ENCODE measurements at regions not wholly inside any gene's neighbourhood (a gene's known extent, or its start where the extent isn't known, plus 50 kb on each side); places are given as distances from the start of the nearest gene placed in this dataset.

GRCh38 chr5:107325866-107326265 lies 344.9 kb downstream of the EFNA5 start:
- H3K9me3 ChIP-seq (replicated peaks), result no peaks in the 10 kb centered on the region
- H3K36me3 ChIP-seq, result no peaks in the 10 kb centered on the region
- no peak for DNase-seq
- H3K4me1 ChIP-seq, result no peaks in the 10 kb centered on the region
- no peaks in the 10 kb centered on the region for H3K27me3 ChIP-seq
- no peak overlapping the region for H3K4me3 ChIP-seq
- H3K27ac ChIP-seq, result no peak overlapping the region

DNA sequence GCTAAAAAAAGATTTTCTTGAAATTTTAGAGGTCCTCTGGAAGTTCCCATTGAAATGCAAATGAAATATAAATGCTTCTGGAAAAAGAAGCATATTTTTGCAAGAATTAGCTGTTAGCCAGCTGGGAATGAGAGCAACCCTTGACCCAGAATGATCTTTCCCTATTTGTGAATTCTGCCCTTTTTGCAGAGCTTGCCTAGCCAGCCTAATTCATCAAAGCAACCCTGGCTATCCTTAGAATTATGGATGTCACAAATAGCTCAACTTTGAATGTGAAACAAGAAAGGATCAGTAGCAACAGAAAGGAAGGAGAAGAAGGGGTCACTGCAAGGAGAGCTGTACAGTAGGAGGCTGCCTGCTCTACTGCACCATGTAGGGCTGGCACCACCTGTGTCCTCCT lies 345.9 kb downstream of the EFNA5 start:
- H3K36me3 ChIP-seq, result no peaks in the 10 kb centered on the region
- H3K4me3 ChIP-seq, result no peak overlapping the region
- H3K27ac ChIP-seq, result no peak overlapping the region
- no peak for DNase-seq
- no peaks in the 10 kb centered on the region for H3K9me3 ChIP-seq (replicated peaks)
- no peaks in the 10 kb centered on the region for H3K4me1 ChIP-seq
- no peaks in the 10 kb centered on the region for H3K27me3 ChIP-seq

GRCh38 chr5:107324071-107324470 lies 346.7 kb downstream of the EFNA5 start:
- H3K9me3 ChIP-seq (replicated peaks), result no peaks in the 10 kb centered on the region
- no peaks in the 10 kb centered on the region for H3K36me3 ChIP-seq
- H3K27ac ChIP-seq, result no peak overlapping the region
- H3K27me3 ChIP-seq, result no peaks in the 10 kb centered on the region
- no peak for DNase-seq
- no peak overlapping the region for H3K4me3 ChIP-seq
- H3K4me1 ChIP-seq, result no peaks in the 10 kb centered on the region

DNA sequence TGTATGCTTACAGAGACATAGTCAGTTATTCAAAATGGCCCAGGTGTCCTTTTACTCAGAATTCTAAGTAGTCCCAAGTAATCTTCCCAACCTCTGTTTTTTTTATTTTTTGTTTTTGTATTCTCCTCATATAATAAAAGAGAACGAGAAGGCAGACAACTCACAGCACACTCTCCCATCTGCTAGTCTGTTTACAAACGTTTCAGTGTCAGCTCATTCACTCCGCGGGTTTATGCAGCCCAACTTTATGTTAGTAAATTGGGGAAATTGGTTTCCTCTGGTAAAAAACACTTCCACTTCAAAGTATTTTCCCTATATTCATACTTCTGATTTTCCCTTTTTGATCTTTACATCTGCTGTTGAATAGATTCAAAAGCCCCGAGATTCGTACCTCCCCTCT lies 347.2 kb downstream of the EFNA5 start:
- DNase-seq, result no peak
- Histone ChIP-seq H3K9me3 (replicated peaks) (no peaks in the 10 kb centered on the region), H3K36me3 (no peaks in the 10 kb centered on the region), H3K4me3 (no peak overlapping the region), H3K27ac (no peak overlapping the region), H3K4me1 (no peaks in the 10 kb centered on the region), H3K27me3 (no peaks in the 10 kb centered on the region)

DNA sequence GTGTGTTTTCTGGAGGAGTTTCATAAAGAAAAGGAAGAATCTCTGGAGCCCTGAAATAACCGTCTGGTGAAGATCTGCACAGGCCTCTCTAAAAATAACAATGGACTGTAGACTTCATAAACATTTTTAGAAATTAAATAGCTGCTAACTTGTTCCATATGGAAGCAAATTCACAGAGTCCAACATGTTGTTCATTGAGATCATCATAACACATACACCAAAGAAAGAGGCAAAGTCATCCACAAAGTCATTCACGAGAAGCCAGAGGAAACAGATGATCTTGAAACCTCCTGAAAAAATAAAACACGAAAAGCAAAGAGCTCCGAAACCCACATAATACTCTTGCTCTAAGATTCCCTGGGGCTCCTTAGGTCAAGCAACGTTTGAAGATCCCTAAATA lies 347.8 kb downstream of the EFNA5 start:
- H3K4me1 ChIP-seq, result no peaks in the 10 kb centered on the region
- no peaks in the 10 kb centered on the region for H3K9me3 ChIP-seq (replicated peaks)
- H3K4me3 ChIP-seq, result no peak overlapping the region
- H3K36me3 ChIP-seq, result no peaks in the 10 kb centered on the region
- H3K27me3 ChIP-seq, result no peaks in the 10 kb centered on the region
- H3K27ac ChIP-seq, result no peak overlapping the region
- DNase-seq, result no peak

- no peaks in the 10 kb centered on the region for H3K9me3 ChIP-seq (replicated peaks)
- no peak overlapping the region for H3K27ac ChIP-seq
- H3K4me1 ChIP-seq, result no peaks in the 10 kb centered on the region
- H3K36me3 ChIP-seq, result no peaks in the 10 kb centered on the region
- DNase-seq, result no peak
- H3K27me3 ChIP-seq, result no peaks in the 10 kb centered on the region
- H3K4me3 ChIP-seq, result no peak overlapping the region
These were observed 348.8 kb downstream of the EFNA5 start for GRCh38 chr5:107321906-107322305.

DNA sequence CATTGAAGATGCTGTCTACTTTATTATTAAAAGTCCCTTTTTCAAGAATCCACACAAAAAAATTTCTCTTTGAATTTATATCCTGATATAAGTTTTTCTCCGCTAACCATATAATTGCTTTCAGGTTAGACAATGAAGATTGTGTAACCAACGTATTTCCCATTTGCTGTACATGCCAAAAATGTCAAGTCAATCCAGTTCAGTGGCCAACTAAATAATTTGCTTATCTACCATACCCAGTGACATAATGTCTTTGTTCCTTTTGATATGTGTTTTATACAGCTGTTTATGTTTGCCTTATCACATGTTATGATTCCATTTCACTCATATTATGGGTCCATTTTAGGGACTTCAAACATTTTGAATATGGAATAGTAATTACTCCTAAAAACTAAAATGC lies 349.9 kb downstream of the EFNA5 start:
- no peaks in the 10 kb centered on the region for H3K9me3 ChIP-seq (replicated peaks)

DNA sequence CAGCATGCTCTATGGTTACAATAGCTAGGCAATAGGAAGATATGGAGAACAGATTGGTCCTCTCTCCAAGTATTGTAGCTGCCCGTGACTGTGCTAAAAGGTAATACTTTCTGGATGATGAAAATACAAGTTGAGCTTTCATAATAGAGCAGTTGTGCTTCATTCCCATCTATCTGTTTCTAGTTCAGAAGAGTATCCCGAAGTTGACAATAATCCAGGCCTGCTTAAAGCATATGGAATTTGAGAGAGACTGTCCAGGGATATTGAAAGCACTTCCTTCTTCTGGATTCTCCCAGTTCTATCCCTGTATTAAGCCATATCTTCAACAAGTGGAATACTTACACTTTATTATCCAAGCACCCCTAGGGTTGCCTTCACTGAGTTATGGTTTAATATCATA lies 350.4 kb downstream of the EFNA5 start:
- no peak overlapping the region for H3K4me3 ChIP-seq
- DNase-seq, result no peak
- H3K9me3 ChIP-seq (replicated peaks), result no peaks in the 10 kb centered on the region
- H3K4me1 ChIP-seq, result no peaks in the 10 kb centered on the region
- no peaks in the 10 kb centered on the region for H3K27me3 ChIP-seq
- no peaks in the 10 kb centered on the region for H3K36me3 ChIP-seq
- H3K27ac ChIP-seq, result no peak overlapping the region

More for the DNA sequence above, 349.9 kb downstream of the EFNA5 start:
- H3K36me3 ChIP-seq, result no peaks in the 10 kb centered on the region
- H3K27ac ChIP-seq, result no peak overlapping the region
- H3K4me3 ChIP-seq, result no peak overlapping the region
- DNase-seq, result no peak
- H3K4me1 ChIP-seq, result no peaks in the 10 kb centered on the region
- H3K27me3 ChIP-seq, result no peaks in the 10 kb centered on the region

DNA sequence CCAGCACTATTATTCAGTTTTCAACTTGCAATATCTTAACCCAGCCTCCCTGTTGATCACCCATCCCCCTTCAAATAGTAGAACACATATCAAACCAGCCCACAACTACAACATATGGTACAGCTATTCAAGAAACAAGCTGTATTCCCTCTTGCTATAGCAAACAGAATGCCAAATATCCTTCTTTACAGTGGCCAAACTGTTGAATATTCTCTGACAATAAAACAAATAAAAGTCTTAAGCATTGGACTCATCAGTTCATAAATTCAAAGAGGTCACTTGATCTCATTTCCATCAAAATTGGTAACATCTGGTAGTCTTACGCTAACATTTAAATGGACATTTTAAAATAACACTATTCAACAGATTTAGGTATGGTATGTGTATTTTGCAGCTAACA lies 350.8 kb downstream of the EFNA5 start:
- Histone ChIP-seq H3K4me3 (no peak overlapping the region), H3K27ac (no peak overlapping the region), H3K9me3 (replicated peaks) (no peaks in the 10 kb centered on the region), H3K4me1 (no peaks in the 10 kb centered on the region), H3K36me3 (no peaks in the 10 kb centered on the region), H3K27me3 (no peaks in the 10 kb centered on the region)
- DNase-seq, result no peak

DNA sequence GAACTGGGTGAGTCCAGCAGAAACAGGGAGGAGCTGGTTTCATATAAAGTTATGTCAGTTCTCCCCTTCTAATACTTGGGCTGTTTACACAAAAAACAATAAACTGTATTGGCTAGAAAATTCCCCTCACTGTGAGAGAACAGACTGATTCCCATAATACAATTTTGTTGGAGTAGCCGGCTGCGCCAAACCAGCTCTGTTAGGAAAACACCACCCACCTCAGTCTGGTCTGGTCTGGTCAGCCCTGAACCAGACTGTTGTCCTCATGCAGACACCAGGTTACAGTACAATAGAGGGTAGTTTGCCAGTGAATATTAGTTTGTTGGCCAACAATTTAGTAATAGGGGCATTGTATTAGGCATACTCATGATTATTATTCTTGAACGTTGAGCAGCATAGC lies 356.4 kb downstream of the EFNA5 start:
- H3K27me3 ChIP-seq, result no peaks in the 10 kb centered on the region
- no peaks in the 10 kb centered on the region for H3K9me3 ChIP-seq (replicated peaks)
- H3K4me3 ChIP-seq, result no peak overlapping the region
- no peak overlapping the region for H3K27ac ChIP-seq
- no peak for DNase-seq
- no peaks in the 10 kb centered on the region for H3K36me3 ChIP-seq
- no peaks in the 10 kb centered on the region for H3K4me1 ChIP-seq

- H3K36me3 ChIP-seq, result no peaks in the 10 kb centered on the region
- no peak overlapping the region for H3K27ac ChIP-seq
These were observed 356.8 kb downstream of the EFNA5 start for GRCh38 chr5:107313921-107314320.

GRCh38 chr5:107313098-107313497 lies 357.6 kb downstream of the EFNA5 start:
- Histone ChIP-seq H3K27ac (no peak overlapping the region), H3K4me1 (no peaks in the 10 kb centered on the region), H3K9me3 (replicated peaks) (no peaks in the 10 kb centered on the region), H3K27me3 (no peaks in the 10 kb centered on the region), H3K4me3 (no peak overlapping the region), H3K36me3 (no peaks in the 10 kb centered on the region)
- no peak for DNase-seq

More at GRCh38 chr5:107313921-107314320, 356.8 kb downstream of the EFNA5 start:
- H3K27me3 ChIP-seq, result no peaks in the 10 kb centered on the region
- no peaks in the 10 kb centered on the region for H3K4me1 ChIP-seq
- H3K4me3 ChIP-seq, result no peak overlapping the region
- DNase-seq, result no peak
- no peaks in the 10 kb centered on the region for H3K9me3 ChIP-seq (replicated peaks)

DNA sequence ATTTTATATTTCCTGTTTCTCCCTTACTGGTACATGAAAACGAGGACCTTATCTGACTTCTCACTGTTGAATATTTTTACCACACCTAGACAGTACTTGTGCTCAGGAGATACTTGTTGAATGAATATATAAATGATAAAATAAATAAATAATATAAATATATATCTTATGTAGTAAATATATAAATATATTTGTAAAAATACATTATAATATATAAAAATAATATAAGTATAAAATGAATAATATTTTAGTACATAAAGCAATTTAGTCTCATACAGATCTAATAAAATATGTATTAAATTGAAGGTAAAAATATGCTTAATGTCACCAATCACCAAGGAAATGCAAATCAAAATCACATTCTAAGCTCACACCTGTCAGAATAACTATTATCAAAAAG lies 360.6 kb downstream of the EFNA5 start:
- no peaks in the 10 kb centered on the region for H3K36me3 ChIP-seq
- no peaks in the 10 kb centered on the region for H3K27me3 ChIP-seq
- no peak for DNase-seq
- no peak overlapping the region for H3K4me3 ChIP-seq
- no peaks in the 10 kb centered on the region for H3K9me3 ChIP-seq (replicated peaks)
- H3K4me1 ChIP-seq, result no peaks in the 10 kb centered on the region
- H3K27ac ChIP-seq, result no peak overlapping the region

DNA sequence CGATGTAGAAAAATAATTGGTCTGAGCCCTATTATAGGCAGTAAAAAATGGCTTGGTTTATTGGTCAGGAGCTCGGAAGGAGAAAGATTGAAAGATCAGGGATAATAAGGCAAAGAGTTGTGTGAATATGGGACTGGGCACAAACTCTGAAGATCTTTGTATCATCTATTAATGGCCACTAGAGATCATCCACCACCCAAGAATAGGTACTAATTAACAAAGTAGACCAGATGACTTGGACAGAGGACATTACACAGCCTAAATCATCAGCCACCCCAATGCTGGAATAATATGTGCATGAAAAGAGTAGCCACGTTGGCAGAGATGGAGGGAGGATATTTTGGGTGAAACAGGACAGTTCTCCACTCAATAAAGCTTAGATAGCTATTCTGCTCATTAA lies 364.1 kb downstream of the EFNA5 start:
- H3K27ac ChIP-seq, result no peak overlapping the region
- H3K9me3 ChIP-seq (replicated peaks), result no peaks in the 10 kb centered on the region
- no peaks in the 10 kb centered on the region for H3K36me3 ChIP-seq
- H3K4me1 ChIP-seq, result no peaks in the 10 kb centered on the region
- H3K4me3 ChIP-seq, result no peak overlapping the region
- no peak for DNase-seq
- H3K27me3 ChIP-seq, result no peaks in the 10 kb centered on the region

DNA sequence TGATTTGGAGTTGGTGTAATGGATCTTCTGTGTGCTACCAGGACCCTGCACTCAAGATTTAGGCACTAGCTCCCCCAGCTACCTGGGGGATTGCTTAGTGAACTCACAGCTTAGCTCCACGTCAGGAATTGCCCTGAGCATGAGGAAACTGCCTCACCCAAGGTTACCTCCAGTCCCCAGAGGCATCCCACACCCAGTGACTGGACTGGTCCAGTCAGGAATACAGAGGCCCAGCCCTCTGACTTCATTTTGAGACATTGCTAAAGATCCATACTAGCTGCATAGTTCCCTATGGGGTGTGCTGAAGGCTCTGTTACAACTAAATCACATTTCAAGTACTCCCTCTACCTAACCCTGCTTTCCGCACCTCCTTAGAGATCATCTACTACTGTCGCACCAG lies 364.7 kb downstream of the EFNA5 start:
- Histone ChIP-seq H3K4me3 (no peak overlapping the region), H3K9me3 (replicated peaks) (no peaks in the 10 kb centered on the region), H3K27me3 (no peaks in the 10 kb centered on the region), H3K27ac (no peak overlapping the region), H3K4me1 (no peaks in the 10 kb centered on the region), H3K36me3 (no peaks in the 10 kb centered on the region)
- DNase-seq, result no peak

DNA sequence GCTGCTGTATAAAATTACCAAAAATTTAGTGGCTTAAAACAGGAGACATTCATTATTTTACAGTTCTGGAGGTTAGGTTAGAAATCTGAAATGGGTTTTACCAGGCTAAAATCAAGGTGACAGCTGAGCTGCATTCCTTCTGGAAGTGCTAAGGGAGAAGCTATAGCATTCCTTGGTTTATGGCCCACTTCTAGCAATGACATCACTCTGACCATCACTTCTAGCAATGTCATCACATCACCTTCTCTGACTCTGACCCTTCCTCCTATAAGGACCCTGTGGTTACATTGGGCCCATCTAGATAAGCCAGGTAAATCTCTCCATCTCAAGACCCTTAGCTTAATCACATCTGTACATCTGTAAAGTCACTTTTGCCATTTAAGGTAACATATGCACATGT lies 366.1 kb downstream of the EFNA5 start:
- Histone ChIP-seq H3K9me3 (replicated peaks) (no peaks in the 10 kb centered on the region), H3K36me3 (no peaks in the 10 kb centered on the region), H3K27ac (no peak overlapping the region), H3K4me1 (no peaks in the 10 kb centered on the region), H3K4me3 (no peak overlapping the region), H3K27me3 (no peaks in the 10 kb centered on the region)
- DNase-seq, result no peak

Measured in SJCRH30 (cell line).